GM12878 (cell line): ENCODE measurements at regions not wholly inside any gene's neighbourhood (a gene's known extent, or its start where the extent isn't known, plus 50 kb on each side); places are given as distances from the start of the nearest gene placed in this dataset.

ENCODE experiments used
- ATAC-seq: fragments of 200-7000 bp; cut with Tn5 transposase; 3 replicates; pipeline ENCODE4 v1.9.1; 2020; ENCODE audit warnings: mild to moderate bottlenecking, moderate library complexity
- BruUV-seq: library from RNA; stranded (reverse); fragments of 400-500 nt; replicated peaks from 2 replicates; lab custom pipeline; 2021; lab: Mats Ljungman, UMichigan
- CTCF ChIA-PET: fragments of 300-600 bp; sonication (Branson Sonifier 250); formaldehyde crosslinking; extraction: SDS; loops from one replicate; lab custom pipeline; 2021; ENCODE audit warnings: inconsistent platforms; lab: Yijun Ruan, JAX
- POLR2A ChIA-PET: fragments of 350-600 bp; formaldehyde crosslinking; extraction: SDS; loops from one replicate; lab custom pipeline; 2021; ENCODE audit warnings: inconsistent platforms; lab: Charles Lee
- RAD21 ChIA-PET: fragments of 300-600 bp; sonication (Branson Sonifier 250); formaldehyde crosslinking; loops from one replicate; lab custom pipeline; 2023; ENCODE audit warnings: antibody characterized with exemption; ENCODE audit not compliant: unreplicated experiment; lab: Charles Lee
- SMC1A ChIA-PET: fragments of 300-600 bp; sonication (Branson Sonifier 250); formaldehyde crosslinking; loops from one replicate; lab custom pipeline; 2023; ENCODE audit not compliant: unreplicated experiment, uncharacterized antibody; lab: Charles Lee
- DNase-seq: peaks from one replicate; pipeline ENCODE4 v3.0.0-alpha.2; 2011; ENCODE audit warnings: low read depth, low spot score
- FAIRE-seq: peaks from 3 replicates; lab custom pipeline; 2011; peaks lifted over from hg19 to GRCh38; lab: Jason Lieb, UNC
- H2AFZ ChIP-seq: 2 replicates; pipeline ENCODE4 v1.6.0; 2011; ENCODE audit warnings: low read depth, low read length, control low read depth; ENCODE audit not compliant: control insufficient read depth
- H3K27ac ChIP-seq: 2 replicates; pipeline ENCODE4 v1.5.1; 2011; ENCODE audit warnings: control low read depth; ENCODE audit not compliant: control insufficient read depth, insufficient read depth
- H3K27me3 ChIP-seq, 2 experiments: replicated peaks in 1 of 2; 2 replicates each; pipeline versions ENCODE4 v1.6.0 to v1.6.1; 2011; ENCODE audit warnings: low read length in 1 of 2; ENCODE audit not compliant: control insufficient read depth in 2 of 2, insufficient read depth in 2 of 2
- H3K36me3 ChIP-seq, 2 experiments: 2 replicates each; pipeline ENCODE4 v1.5.1; 2011; ENCODE audit warnings: low read length in 1 of 2; ENCODE audit not compliant: control insufficient read depth in 2 of 2, insufficient read depth in 2 of 2
- H3K4me1 ChIP-seq: 2 replicates; pipeline ENCODE4 v1.6.1; 2011; ENCODE audit warnings: mild to moderate bottlenecking, low read length, moderate library complexity, mixed read lengths; ENCODE audit not compliant: control insufficient read depth, insufficient read depth
- H3K4me2 ChIP-seq: 2 replicates; pipeline ENCODE4 v1.6.0; 2011; ENCODE audit warnings: control low read depth; ENCODE audit not compliant: control insufficient read depth, insufficient read depth
- H3K4me3 ChIP-seq: fragments of 200-600 bp; sonication (generic); 2 replicates; pipeline ENCODE4 v1.5.1; 2016
- H3K79me2 ChIP-seq: 2 replicates; pipeline ENCODE4 v1.6.0; 2011; ENCODE audit warnings: low read length; ENCODE audit not compliant: control insufficient read depth, insufficient read depth
- H3K9ac ChIP-seq: 2 replicates; pipeline ENCODE4 v1.8.0; 2011; ENCODE audit warnings: low read length, control low read depth, mixed read lengths; ENCODE audit not compliant: control insufficient read depth, insufficient read depth
- H3K9me3 ChIP-seq: replicated peaks from 3 replicates; pipeline ENCODE4 v1.5.1; 2011; ENCODE audit warnings: mild to moderate bottlenecking, low read length; ENCODE audit not compliant: control insufficient read depth, insufficient read depth
- H4K20me1 ChIP-seq: 2 replicates; pipeline ENCODE4 v1.6.0; 2011; ENCODE audit not compliant: control insufficient read depth, insufficient read depth
- BACH1 ChIP-seq: fragments of 450-650 bp; IDR thresholded peaks from 2 replicates; pipeline ENCODE4 v1.6.1; 2017; ENCODE audit warnings: mild to moderate bottlenecking, borderline replicate concordance
- CEBPB ChIP-seq, 2 experiments: fragments of 150-350 bp in 1 of 2; IDR thresholded peaks; 2 replicates each; pipeline ENCODE4 v1.6.1; 2012 to 2014; ENCODE audit warnings: low read depth in 2 of 2, low read length in 2 of 2, borderline replicate concordance in 1 of 2, inconsistent platforms in 1 of 2
- CREM ChIP-seq: IDR thresholded peaks from 2 replicates; pipeline ENCODE4 v1.6.1; 2014; ENCODE audit warnings: antibody characterized with exemption, low read depth
- EP300 ChIP-seq, 2 experiments: fragments of 150-350 bp in 1 of 2; IDR thresholded peaks; 2 replicates each; pipeline ENCODE4 v1.6.1; 2011 to 2012; ENCODE audit warnings: low read depth in 2 of 2, low read length in 2 of 2, borderline replicate concordance in 1 of 2, improper control_type of control experiment in 1 of 2, inconsistent platforms in 1 of 2; ENCODE audit not compliant: control insufficient read depth in 1 of 2
- JUND ChIP-seq: IDR thresholded peaks from 2 replicates; pipeline ENCODE4 v1.6.1; 2012; ENCODE audit warnings: low read depth, mild to moderate bottlenecking, low read length, improper control_type of control experiment, moderate library complexity
- MEF2A ChIP-seq: IDR thresholded peaks from 2 replicates; pipeline ENCODE4 v1.6.1; 2011; ENCODE audit warnings: low read depth, mild to moderate bottlenecking, low read length, moderate library complexity; ENCODE audit not compliant: insufficient read depth
- MEF2B ChIP-seq: fragments of 450-650 bp; IDR thresholded peaks from 2 replicates; pipeline ENCODE4 v1.6.1; 2018; ENCODE audit warnings: mild to moderate bottlenecking, moderate library complexity; ENCODE audit not compliant: partially characterized antibody, poor library complexity, severe bottlenecking
- NR2F1 ChIP-seq: fragments of 450-650 bp; conservative IDR thresholded peaks from 2 replicates; pipeline ENCODE4 v1.6.1; 2017; ENCODE audit warnings: mild to moderate bottlenecking
- NRF1 ChIP-seq: conservative IDR thresholded peaks from 2 replicates; pipeline ENCODE4 v1.6.1; 2011; ENCODE audit warnings: mild to moderate bottlenecking, low read depth, low read length, improper control_type of control experiment
- PAX5 ChIP-seq: IDR thresholded peaks from 2 replicates; pipeline ENCODE4 v1.6.1; 2011; ENCODE audit warnings: low read depth, low read length, borderline replicate concordance
- POLR2A ChIP-seq: IDR thresholded peaks from 2 replicates; pipeline ENCODE4 v1.6.1; 2011; ENCODE audit warnings: low read depth, mild to moderate bottlenecking, low read length
- SKIL ChIP-seq: fragments of 450-650 bp; IDR thresholded peaks from 2 replicates; pipeline ENCODE4 v1.6.1; 2017; ENCODE audit warnings: mild to moderate bottlenecking, low read depth, inconsistent platforms; ENCODE audit not compliant: poor library complexity, severe bottlenecking
- SREBF1 ChIP-seq: IDR thresholded peaks from 2 replicates; pipeline ENCODE4 v1.6.1; 2012; ENCODE audit warnings: mild to moderate bottlenecking, low read length
- ZNF217 ChIP-seq: fragments of 450-650 bp; IDR thresholded peaks from 2 replicates; pipeline ENCODE4 v1.6.1; 2017; ENCODE audit warnings: antibody characterized with exemption, mild to moderate bottlenecking
- ZZZ3 ChIP-seq: IDR thresholded peaks from 2 replicates; pipeline ENCODE4 v1.6.1; 2011; ENCODE audit warnings: low read depth; ENCODE audit not compliant: control insufficient read depth, insufficient read length
- WGBS: methylation state at CpG from one replicate; pipeline ENCODE4 v1.1.6; 2016; ENCODE audit warnings: low lambda C conversion rate; ENCODE audit not compliant: insufficient replicate concordance, insufficient coverage; ENCODE audit errors: missing lambda C conversion rate; 5-methylcytosine and 5-hydroxymethylcytosine counted together
- in situ Hi-C: fragments of 300-500 bp; cut with MboI; formaldehyde crosslinking; loops from 9 replicates; pipeline ENCODE4 v1.14.3; 2018; ENCODE audit warnings: mixed read lengths
- intact Hi-C: fragments of 100-400 bp; cut with micrococcal nuclease; formaldehyde crosslinking; loops from one replicate; pipeline ENCODE4 v1.14.2; 2022; ENCODE audit not compliant: unreplicated experiment
- TF ChIP-seq, protein P1 (sequence below): IDR thresholded peaks from 2 replicates; pipeline ENCODE4 v1.6.1; 2011; ENCODE audit warnings: low read depth, low read length, improper control_type of control experiment, borderline replicate concordance
- TF ChIP-seq, protein P2 (sequence below): IDR thresholded peaks from 2 replicates; pipeline ENCODE4 v1.6.1; 2012; ENCODE audit warnings: low read length, inconsistent platforms

DNA sequence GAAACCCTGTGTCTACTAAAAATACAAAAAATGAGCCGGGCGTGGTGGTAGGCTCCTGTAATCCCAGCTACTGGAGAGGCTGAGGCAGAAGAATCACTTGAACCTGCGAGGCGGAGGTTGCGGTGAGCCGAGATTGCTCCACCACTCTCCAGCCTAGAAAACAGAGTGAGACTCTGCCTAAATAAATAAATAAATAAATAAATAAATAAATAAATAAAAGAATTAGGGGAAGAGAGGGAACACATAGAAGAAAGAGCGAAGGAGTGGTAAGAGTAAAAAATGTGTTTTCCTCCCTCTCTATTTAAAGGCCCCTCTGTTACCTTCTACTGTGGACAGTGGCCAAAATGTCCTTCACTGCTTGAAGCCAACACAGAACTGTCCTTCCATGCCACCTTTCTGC lies 103.9 kb upstream of the SOX21 start:
- no peaks in the 10 kb centered on the region for H3K9me3 ChIP-seq
- H3K9ac ChIP-seq = no peak overlapping the region
- SMC1A ChIA-PET = interaction anchor here (0.7 kb wide), 1 partner anchor 9 kb away, joined by 3 read pairs; no protein-coding TSS in a partner anchor
- H3K79me2 ChIP-seq = no peaks in the 10 kb centered on the region
- FAIRE-seq = no peak
- in situ Hi-C loops = no loop called here
- DNase-seq = no peak
- RAD21 ChIA-PET = no interaction called here
- H3K36me3 ChIP-seq = no peaks in the 10 kb centered on the region
- POLR2A ChIA-PET = no interaction called here
- intact Hi-C loops = no loop called here
- H3K27ac ChIP-seq = no peak overlapping the region
- TF ChIP-seq PAX5 (no peak), CEBPB (IDR thresholded peaks at IDR 0.05; ENCODE audit: borderline replicate concordance in 1 of 2, low read depth in 2 of 2, low read length in 2 of 2) (no peak), SKIL (no peak), EP300 (IDR thresholded peaks at IDR 0.05; ENCODE audit: borderline replicate concordance in 1 of 2, control insufficient read depth in 1 of 2, low read depth in 2 of 2, low read length in 2 of 2) (no peak), NRF1 (no peak), POLR2A (no peak), MEF2A (no peak), SREBF1 (no peak), BACH1 (no peak), MEF2B (no peak), JUND (no peak), CREM (no peak), NR2F1 (no peak), ZZZ3 (no peak), ZNF217 (no peak)
- TF ChIP-seq, protein P1, sequence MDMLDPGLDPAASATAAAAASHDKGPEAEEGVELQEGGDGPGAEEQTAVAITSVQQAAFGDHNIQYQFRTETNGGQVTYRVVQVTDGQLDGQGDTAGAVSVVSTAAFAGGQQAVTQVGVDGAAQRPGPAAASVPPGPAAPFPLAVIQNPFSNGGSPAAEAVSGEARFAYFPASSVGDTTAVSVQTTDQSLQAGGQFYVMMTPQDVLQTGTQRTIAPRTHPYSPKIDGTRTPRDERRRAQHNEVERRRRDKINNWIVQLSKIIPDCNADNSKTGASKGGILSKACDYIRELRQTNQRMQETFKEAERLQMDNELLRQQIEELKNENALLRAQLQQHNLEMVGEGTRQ = no peak
- TF ChIP-seq, protein P2, sequence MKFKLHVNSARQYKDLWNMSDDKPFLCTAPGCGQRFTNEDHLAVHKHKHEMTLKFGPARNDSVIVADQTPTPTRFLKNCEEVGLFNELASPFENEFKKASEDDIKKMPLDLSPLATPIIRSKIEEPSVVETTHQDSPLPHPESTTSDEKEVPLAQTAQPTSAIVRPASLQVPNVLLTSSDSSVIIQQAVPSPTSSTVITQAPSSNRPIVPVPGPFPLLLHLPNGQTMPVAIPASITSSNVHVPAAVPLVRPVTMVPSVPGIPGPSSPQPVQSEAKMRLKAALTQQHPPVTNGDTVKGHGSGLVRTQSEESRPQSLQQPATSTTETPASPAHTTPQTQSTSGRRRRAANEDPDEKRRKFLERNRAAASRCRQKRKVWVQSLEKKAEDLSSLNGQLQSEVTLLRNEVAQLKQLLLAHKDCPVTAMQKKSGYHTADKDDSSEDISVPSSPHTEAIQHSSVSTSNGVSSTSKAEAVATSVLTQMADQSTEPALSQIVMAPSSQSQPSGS = no peak
- H4K20me1 ChIP-seq = no peaks in the 10 kb centered on the region
- WGBS = 61% methylated on average over 7 of the region's 7 CpGs
- no peak overlapping the region for H2AFZ ChIP-seq
- no peaks in the 10 kb centered on the region; a peak in 2 of 4 replicates for H3K27me3 ChIP-seq
- BruUV-seq = no TSS peak
- no peak for ATAC-seq
- CTCF ChIA-PET = interaction anchor here (1.0 to 1.3 kb wide), 2 partner anchors 11 to 199 kb away, joined by 3 to 7 read pairs; no protein-coding TSS in a partner anchor
- H3K4me1 ChIP-seq = no peaks in the 10 kb centered on the region; the same call in 1 of the 2 replicates
- H3K4me3 ChIP-seq = no peak overlapping the region
- no peak overlapping the region for H3K4me2 ChIP-seq
